ENCODE measurements at regions not wholly inside any gene's neighbourhood (a gene's known extent, or its start where the extent isn't known, plus 50 kb on each side); places are given as distances from the start of the nearest gene placed in this dataset.

GRCh38 chr2:39873586-39873985 lies 94.5 kb upstream of the THUMPD2 start:
- TF ChIP-seq CTCF (IDR thresholded peaks at IDR 0.05) (no peak), POLR2AphosphoS5 (IDR thresholded peaks at IDR 0.05) (no peak), EP300 (IDR thresholded peaks at IDR 0.05) (no peak), POLR2A (IDR thresholded peaks at IDR 0.05) (no peak)
